ENCODE measurements at regions not wholly inside any gene's neighbourhood (a gene's known extent, or its start where the extent isn't known, plus 50 kb on each side); places are given as distances from the start of the nearest gene placed in this dataset.
"Not testable (repeated sequence)": the region's sequence is repeated elsewhere in the genome, so short reads cannot be mapped to it uniquely, and the experiment has no call there.

DNA sequence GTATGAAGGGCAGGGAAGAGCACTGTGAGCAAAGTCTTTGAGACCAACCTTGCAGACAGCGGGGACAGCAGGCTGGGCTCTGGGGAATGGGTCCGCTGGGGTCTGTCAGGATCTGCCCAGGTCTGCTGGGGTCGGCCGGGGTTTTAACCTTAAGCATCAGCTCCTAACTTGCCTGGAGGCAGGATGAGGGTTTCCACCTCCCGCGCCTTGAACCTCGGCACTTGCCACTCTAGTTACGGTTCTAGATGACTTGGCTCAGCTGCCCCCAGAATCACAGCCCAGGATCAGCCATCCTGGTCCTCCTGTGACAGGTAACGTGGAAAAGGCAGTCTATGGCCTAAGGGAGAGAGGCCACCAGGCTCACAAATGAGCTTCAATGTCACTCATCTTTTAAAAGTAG lies 50.4 kb upstream of the CACUL1 start:
- no peak for DNase-seq (ENCODE audit: low read depth)

- no peak for DNase-seq (ENCODE audit: low read depth)
These were observed 52.9 kb upstream of the CACUL1 start for GRCh38 chr10:118807512-118808305.

GRCh38 chr10:118808601-118809356 lies 54.0 kb upstream of the CACUL1 start:
- DNase-seq (ENCODE audit: low read depth): no peak

DNA sequence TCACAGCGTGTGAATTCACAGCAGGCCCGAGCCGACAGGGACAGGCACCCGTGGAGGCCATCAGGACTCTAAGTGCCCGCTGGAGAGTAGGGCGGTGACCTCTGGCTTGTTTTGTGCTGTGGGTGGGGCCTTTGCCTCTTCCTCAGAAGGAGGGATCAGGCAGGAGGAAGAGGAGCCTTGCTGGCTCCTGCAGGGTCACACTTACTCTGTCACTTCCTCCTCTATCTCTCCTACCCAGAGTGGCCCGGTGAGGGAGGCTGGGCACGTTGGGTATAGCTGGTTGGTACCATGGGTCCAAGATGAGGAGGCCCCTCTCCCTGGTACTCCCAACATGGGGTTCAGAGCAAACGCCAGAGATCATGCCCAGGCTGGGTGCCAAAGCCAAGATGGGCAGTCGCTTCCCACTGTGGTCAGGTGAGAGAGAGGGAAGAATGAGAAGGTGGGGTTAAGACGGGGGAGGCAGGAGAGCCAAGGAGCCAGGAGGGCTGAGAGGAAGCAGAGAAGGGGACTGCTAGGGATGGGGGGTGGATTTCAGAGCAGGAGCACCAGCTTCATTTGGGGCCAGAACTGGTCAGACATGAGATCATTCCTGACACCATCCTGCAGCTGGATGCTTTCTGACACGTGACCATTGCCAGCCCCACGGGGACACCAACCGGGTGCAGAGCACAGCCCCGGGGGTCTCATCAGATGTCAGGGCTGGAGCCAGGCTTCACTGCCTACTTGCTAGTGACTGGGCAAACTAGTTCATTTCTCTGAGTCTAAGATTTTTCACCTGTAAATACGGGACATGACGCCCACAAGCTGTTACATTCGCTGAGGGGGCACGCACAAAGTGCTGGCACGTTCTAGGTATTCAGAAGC lies 54.8 kb upstream of the CACUL1 start:
- no peak for DNase-seq (ENCODE audit: low read depth)

- DNase-seq (ENCODE audit: low read depth): no peak
These were observed 56.2 kb upstream of the CACUL1 start for GRCh38 chr10:118810796-118811505.

- no peak for DNase-seq (ENCODE audit: low read depth)
These were observed 57.1 kb upstream of the CACUL1 start for GRCh38 chr10:118811675-118812392.

GRCh38 chr10:118812393-118812740 lies 57.6 kb upstream of the CACUL1 start:
- no peak for DNase-seq (ENCODE audit: low read depth)

DNA sequence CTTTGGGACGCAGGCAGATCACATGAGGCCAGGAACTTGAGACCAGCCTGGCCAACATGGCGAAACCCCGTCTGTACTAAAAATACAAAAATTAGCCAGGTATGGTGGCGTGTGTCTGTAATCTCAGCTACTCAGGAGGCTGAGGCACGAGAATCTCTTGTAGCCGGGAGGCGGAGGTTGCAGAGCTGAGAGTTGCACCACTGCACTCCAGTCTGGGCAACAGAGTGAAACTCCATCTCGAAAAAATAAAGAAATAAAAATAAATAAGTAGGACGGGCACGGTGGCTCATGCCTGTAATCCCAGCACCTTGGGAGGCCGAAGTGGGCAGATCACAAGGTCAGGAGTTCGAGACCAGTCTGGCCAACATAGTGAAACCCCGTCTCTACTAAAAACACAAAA lies 58.2 kb upstream of the CACUL1 start:
- DNase-seq (ENCODE audit: low read depth): not testable (repeated sequence)

DNA sequence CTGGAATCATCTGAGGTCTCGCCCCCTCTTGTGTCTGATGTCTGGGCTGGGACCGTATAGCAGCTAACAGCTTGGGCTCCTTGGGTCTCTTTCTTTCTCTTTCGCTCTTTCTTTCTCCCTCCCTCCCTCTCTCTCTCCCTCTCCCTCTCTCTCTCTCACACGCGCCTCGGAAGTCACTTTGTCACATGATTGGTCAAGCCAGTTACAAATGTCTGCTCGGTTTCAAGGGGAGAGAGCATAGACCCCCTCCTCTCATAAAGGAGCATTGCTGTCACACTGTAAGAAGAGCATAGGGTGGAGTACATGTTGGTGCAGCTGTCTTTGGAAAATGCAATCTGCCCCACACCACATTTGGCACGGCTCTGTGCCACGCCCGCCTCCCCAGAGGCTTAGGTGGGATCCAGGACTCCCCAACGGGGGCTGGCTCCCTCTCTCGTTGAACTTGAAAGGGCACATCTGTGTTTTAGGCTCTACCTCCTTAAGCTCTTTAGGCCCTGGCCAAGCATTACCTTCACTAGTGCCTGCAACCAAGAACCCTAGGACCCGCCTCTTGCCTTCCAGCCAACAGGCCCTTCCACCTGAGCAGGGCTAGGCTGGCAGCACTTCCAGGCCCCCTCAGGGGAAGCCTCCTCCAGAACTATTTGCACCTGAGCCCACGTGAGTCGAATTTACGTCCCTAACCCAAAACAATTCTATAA lies 61.9 kb upstream of the CACUL1 start:
- DNase-seq (ENCODE audit: low read depth): no peak

DNA sequence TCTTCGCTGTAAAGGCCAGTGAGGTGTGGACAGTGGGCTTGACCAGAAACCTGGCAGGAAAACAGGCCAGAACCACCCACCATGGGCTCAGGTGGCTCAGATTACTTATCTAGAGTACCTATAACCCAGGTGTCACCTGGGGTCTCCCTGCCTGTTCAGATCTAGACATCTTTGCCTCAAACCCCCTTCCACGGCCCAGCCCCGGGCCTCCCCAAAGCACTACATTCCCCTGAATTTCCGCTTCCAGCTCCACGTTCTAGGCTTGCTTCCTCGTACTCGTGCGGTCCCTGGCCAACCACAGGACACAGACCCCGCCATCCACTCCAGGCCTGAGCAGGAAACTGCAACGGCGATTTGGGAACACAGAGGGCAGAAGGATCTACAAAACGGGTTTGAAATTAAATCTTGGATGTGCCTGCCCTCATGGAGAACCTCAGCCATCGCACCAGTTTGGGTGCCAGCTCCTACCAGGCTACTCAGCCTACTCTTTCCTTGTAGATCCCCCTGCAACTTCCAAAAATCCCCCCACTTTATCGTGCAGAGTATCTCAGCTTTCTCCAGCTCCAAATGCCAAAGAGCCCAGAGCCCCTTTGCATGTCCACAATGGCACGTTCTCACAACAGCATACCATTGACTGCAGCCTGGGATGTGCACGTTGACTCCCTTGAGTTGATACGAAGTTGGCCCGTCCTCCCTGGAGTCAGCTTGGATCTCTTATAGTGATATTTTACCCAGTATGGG lies 62.7 kb upstream of the CACUL1 start:
- DNase-seq (ENCODE audit: low read depth): no peak

- no peak for DNase-seq (ENCODE audit: low read depth)
These were observed 64.0 kb upstream of the CACUL1 start for GRCh38 chr10:118818621-118819221.

- no peak for DNase-seq (ENCODE audit: low read depth)
These were observed 65.8 kb upstream of the CACUL1 start for GRCh38 chr10:118820326-118821116.

DNA sequence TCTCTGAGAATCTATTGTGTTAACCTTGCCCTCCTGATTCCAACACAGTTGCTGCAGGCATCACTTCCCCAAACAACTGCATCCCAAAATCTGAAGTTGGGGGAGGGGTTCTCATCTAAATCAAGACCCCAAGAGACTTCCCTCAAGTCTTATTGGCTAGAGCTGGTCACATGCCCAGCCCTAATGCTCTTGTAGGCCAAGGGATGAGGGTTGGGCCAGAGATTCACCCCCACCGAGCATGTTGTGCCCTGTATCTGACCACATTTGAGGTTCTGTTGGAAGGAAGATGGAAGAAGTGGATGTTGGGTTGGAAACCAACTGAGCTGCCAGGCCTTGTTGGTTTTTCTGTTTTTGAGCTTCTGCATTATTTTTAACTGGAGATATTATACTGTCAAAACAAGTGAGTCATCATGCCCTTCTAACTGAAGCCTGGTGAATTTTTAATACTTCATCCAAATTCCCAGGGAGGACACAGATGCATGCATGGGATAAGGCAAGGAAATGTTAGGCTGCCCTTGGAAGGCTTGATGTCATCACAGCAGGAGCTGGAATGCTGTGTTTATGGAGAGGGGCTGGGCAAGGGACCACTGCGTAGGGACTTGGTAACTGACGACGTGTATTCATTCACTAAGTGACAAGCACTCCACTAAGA lies 68.6 kb upstream of the CACUL1 start:
- DNase-seq (ENCODE audit: low read depth): no peak

DNA sequence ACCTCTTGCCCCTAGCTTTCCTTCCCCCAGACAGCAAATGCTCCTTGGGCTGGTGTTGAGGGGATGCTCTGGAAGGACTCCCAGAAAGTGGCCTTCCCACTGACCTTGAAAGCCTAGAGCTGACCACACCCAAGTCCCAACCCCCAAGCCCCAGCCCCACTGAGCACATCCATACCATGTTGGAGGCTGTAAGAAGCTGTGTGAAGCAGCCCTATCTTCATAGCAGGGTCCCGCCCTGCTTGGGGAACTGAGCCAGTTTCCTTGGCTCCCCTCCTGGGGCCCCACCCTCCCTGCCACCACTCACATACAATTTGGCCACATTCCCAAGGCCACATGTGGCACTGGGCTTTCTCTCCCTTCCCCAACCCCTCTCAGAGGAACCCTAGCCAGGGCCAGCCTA lies 72.3 kb upstream of the CACUL1 start:
- DNase-seq (ENCODE audit: low read depth): no peak

DNA sequence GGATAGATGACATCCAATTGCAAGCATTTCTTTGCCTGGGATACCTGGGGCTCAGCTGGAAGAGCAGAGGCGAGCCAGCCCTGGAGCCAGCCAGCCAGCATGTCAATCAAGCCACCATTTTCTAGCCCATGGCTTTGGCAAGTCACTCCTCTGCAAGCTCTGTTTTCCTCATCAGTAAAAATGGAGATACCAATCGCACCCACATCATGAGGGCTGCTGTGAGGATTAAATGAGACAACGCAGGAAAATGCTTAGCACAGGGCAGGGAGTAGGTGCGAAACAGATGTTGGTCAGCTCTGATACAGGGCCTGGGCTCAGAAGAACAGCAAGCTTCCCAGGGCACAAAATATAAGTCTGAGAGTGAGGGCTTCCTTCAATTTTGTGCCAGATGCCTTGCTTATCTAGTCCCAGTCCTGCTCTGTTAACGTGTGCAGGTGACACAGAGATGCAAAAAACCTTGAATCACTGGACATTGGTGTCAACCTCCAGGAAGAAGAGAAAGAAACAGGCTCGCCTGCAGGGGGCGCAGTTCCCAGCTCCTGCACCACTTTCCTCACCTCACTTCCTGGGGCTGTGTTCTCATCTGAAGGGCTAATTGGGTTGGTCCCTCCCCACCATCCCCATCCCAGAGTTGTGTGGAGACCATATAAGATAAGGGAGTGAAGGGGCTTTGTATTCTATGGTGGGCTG lies 72.8 kb upstream of the CACUL1 start:
- no peak for DNase-seq (ENCODE audit: low read depth)

- DNase-seq (ENCODE audit: low read depth): peak; percentile 39
These were observed 77.5 kb upstream of the CACUL1 start for GRCh38 chr10:118832241-118832651.

- DNase-seq (ENCODE audit: low read depth): not testable (repeated sequence)
These were observed 79.6 kb upstream of the CACUL1 start for GRCh38 chr10:118834370-118834769.

Data from RPMI7951 (cell line).